Kidney (tissue), 13 donors: ENCODE measurements at regions not wholly inside any gene's neighbourhood (a gene's known extent, or its start where the extent isn't known, plus 50 kb on each side); places are given as distances from the start of the nearest gene placed in this dataset.

Experiments used
- DNase-seq, 5 donors: peaks; one replicate each; pipeline ENCODE4 v3.0.0-alpha.2; 2013 to 2020
- FAIRE-seq: peaks from 2 replicates; lab custom pipeline; 2012; peaks lifted over from hg19 to GRCh38; lab: Jason Lieb, UNC
- H3K27ac ChIP-seq, 2 donors: one replicate each; pipeline ENCODE4 v1.7.0; 2013; ENCODE audit warnings: low read depth in 2 of 2, low read length in 2 of 2, inconsistent platforms in 1 of 2
- H3K27me3 ChIP-seq: one replicate; pipeline ENCODE4 v1.7.1; 2013; ENCODE audit warnings: low read length, inconsistent platforms; ENCODE audit not compliant: control insufficient read depth, insufficient read depth
- H3K36me3 ChIP-seq, 3 donors: one replicate each; pipeline versions ENCODE4 v1.7.0 to v1.7.1; 2013; ENCODE audit warnings: low read length in 3 of 3, control low read depth in 1 of 3, inconsistent platforms in 1 of 3; ENCODE audit not compliant: insufficient read depth in 3 of 3, control insufficient read depth in 2 of 3
- H3K4me1 ChIP-seq, 3 donors: one replicate each; pipeline versions ENCODE4 v1.7.0 to v1.7.1; 2013; ENCODE audit warnings: low read length in 3 of 3, inconsistent platforms in 1 of 3, low read depth in 1 of 3; ENCODE audit not compliant: control insufficient read depth in 2 of 3, insufficient read depth in 2 of 3
- H3K4me3 ChIP-seq, 3 donors: one replicate each; pipeline versions ENCODE4 v1.7.0 to v1.8.1; 2013; ENCODE audit warnings: low read length in 3 of 3, control low read depth in 1 of 3, inconsistent platforms in 1 of 3
- H3K9ac ChIP-seq, 3 donors: one replicate each; pipeline versions ENCODE4 v1.7.0 to v1.7.1; 2013; ENCODE audit warnings: low read length in 3 of 3, control low read depth in 1 of 3, inconsistent platforms in 1 of 3
- H3K9me3 ChIP-seq, 3 donors: one replicate each; pipeline versions ENCODE4 v1.7.0 to v1.7.1; 2013; ENCODE audit warnings: low read length in 3 of 3, control low read depth in 1 of 3, inconsistent platforms in 1 of 3; ENCODE audit not compliant: control insufficient read depth in 2 of 3, insufficient read depth in 1 of 3
- CTCF ChIP-seq: IDR thresholded peaks from 3 replicates; pipeline ENCODE4 v1.5.1; 2012; ENCODE audit warnings: mild to moderate bottlenecking, moderate library complexity, borderline replicate concordance; ENCODE audit not compliant: insufficient read depth; ENCODE audit errors: extremely low read depth
- intact Hi-C: fragments of 100-400 bp; cut with DNase I; formaldehyde crosslinking; loops from one replicate; pipeline ENCODE4 v1.11.1; 2022
- donor health status: control.
- donor health status: control.
- donor health status: control.
- donor health status: control.
- donor health status: control.
- donor health status: DM: yes; HTN: yes; CAD: no.
- donor health status: Normal renal cell carcinoma (clear cell type).

GRCh38 chr5:112012104-112012503, 255.1 kb upstream of the NREP start:
- H3K4me3 ChIP-seq: no peak overlapping the region
- H3K36me3 ChIP-seq: no peaks in the 10 kb centered on the region
- no peaks in the 10 kb centered on the region for H3K9me3 ChIP-seq
- DNase-seq: peak in 2 of 5 donors; percentile 14 to 46
- FAIRE-seq: no peak
- H3K27me3 ChIP-seq: no peaks in the 10 kb centered on the region
- intact Hi-C loops: no loop called here
- no peak for TF ChIP-seq CTCF
- H3K9ac ChIP-seq: no peak overlapping the region
- no peaks in the 10 kb centered on the region for H3K4me1 ChIP-seq
- H3K27ac ChIP-seq: no peak overlapping the region

- FAIRE-seq: no peak
- Histone ChIP-seq H3K4me1 (no peaks in the 10 kb centered on the region), H3K9me3 (no peaks in the 10 kb centered on the region), H3K9ac (no peak overlapping the region), H3K4me3 (no peak overlapping the region), H3K36me3 (no peaks in the 10 kb centered on the region), H3K27ac (no peak overlapping the region), H3K27me3 (no peaks in the 10 kb centered on the region)
- intact Hi-C loops: no loop called here
- no peak for TF ChIP-seq CTCF
- no peak for DNase-seq
These were observed 253.5 kb upstream of the NREP start for GRCh38 chr5:112010475-112010874.

GRCh38 chr5:112006721-112007120, 249.7 kb upstream of the NREP start:
- DNase-seq: no peak
- TF ChIP-seq CTCF: no peak
- Histone ChIP-seq H3K27ac (no peak overlapping the region), H3K9ac (no peak overlapping the region), H3K36me3 (no peaks in the 10 kb centered on the region), H3K27me3 (no peaks in the 10 kb centered on the region), H3K4me3 (no peak overlapping the region), H3K9me3 (no peaks in the 10 kb centered on the region), H3K4me1 (no peaks in the 10 kb centered on the region)
- intact Hi-C loops: no loop called here
- FAIRE-seq: no peak

- Histone ChIP-seq H3K9ac (no peak overlapping the region), H3K36me3 (no peaks in the 10 kb centered on the region), H3K27me3 (no peaks in the 10 kb centered on the region), H3K4me3 (no peak overlapping the region), H3K27ac (no peak overlapping the region), H3K9me3 (no peaks in the 10 kb centered on the region), H3K4me1 (no peaks in the 10 kb centered on the region)
- intact Hi-C loops: no loop called here
- DNase-seq (no peak), FAIRE-seq (no peak)
- TF ChIP-seq CTCF: no peak
These were observed 248.6 kb upstream of the NREP start for GRCh38 chr5:112005623-112005930.
